HepG2 (cell line): ENCODE measurements at regions not wholly inside any gene's neighbourhood (a gene's known extent, or its start where the extent isn't known, plus 50 kb on each side); places are given as distances from the start of the nearest gene placed in this dataset.

Experiments
- ATAC-seq: fragments of 200-7000 bp; cut with Tn5 transposase; 3 replicates; pipeline ENCODE4 v1.9.1; 2020; ENCODE audit warnings: mild to moderate bottlenecking, moderate library complexity
- BruUV-seq: library from RNA; stranded (reverse); fragments of 400-500 nt; replicated peaks from 2 replicates; lab custom pipeline; 2021; lab: Mats Ljungman, UMichigan
- CTCF ChIA-PET: fragments of 300-600 bp; formaldehyde crosslinking; extraction: SDS; loops from one replicate; lab custom pipeline; 2021; ENCODE audit warnings: low total read pairs, inconsistent platforms, low intra/inter-chr PET ratio; lab: Yijun Ruan, JAX
- POLR2A ChIA-PET: fragments of 350-600 bp; sonication (Branson Sonifier 250); formaldehyde crosslinking; loops from one replicate; lab custom pipeline; 2020; ENCODE audit warnings: antibody characterized with exemption, inconsistent platforms; lab: Yijun Ruan, JAX
- DNase-seq: peaks from one replicate; pipeline ENCODE4 v3.0.0-alpha.2; 2015; ENCODE audit warnings: low spot score
- FAIRE-seq: peaks from 3 replicates; lab custom pipeline; 2011; peaks lifted over from hg19 to GRCh38; lab: Jason Lieb, UNC
- H2AFZ ChIP-seq: one replicate; pipeline ENCODE4 v1.6.1; 2011; ENCODE audit warnings: low read length, inconsistent platforms
- H3K27ac ChIP-seq: fragments of 300-600 bp; 3 replicates; pipeline ENCODE4 v1.8.0; 2011; ENCODE audit warnings: mixed run types, mild to moderate bottlenecking, mixed read lengths, low read length, inconsistent platforms; ENCODE audit not compliant: insufficient read depth; ENCODE audit errors: extremely low read length
- H3K27me3 ChIP-seq, 2 experiments: fragments of 200-600 bp in 1 of 2; 2 replicates in 1 of 2; 3 replicates in 1 of 2; pipeline versions ENCODE4 v1.6.0 to v1.8.0; 2011; ENCODE audit warnings: low read length in 2 of 2, mild to moderate bottlenecking in 2 of 2, moderate library complexity in 2 of 2, inconsistent platforms in 1 of 2; ENCODE audit not compliant: insufficient read depth in 2 of 2, control insufficient read depth in 1 of 2
- H3K36me3 ChIP-seq, 2 experiments: fragments of 200-600 bp in 1 of 2; replicated peaks in 1 of 2; 2 replicates in 1 of 2; 3 replicates in 1 of 2; pipeline versions ENCODE4 v1.5.1 to v1.8.0; 2011; ENCODE audit warnings: low read length in 2 of 2, inconsistent platforms in 1 of 2; ENCODE audit not compliant: insufficient read depth in 2 of 2, control insufficient read depth in 1 of 2
- H3K4me1 ChIP-seq: 2 replicates; pipeline ENCODE4 v1.5.1; 2012; ENCODE audit warnings: low read length, inconsistent platforms; ENCODE audit not compliant: insufficient read depth
- H3K4me2 ChIP-seq: 2 replicates; pipeline ENCODE4 v1.6.0; 2011; ENCODE audit warnings: low read depth, low read length, inconsistent platforms
- H3K4me3 ChIP-seq, 3 experiments: fragments of 200-600 bp in 1 of 3; sonication (generic), shearing (Covaris generic) in 1 of 3; replicated peaks in 1 of 3; 2 replicates each; pipeline ENCODE4 v1.5.1; 2011 to 2016; ENCODE audit warnings: low read length in 3 of 3, inconsistent platforms in 2 of 3, low read depth in 2 of 3, mild to moderate bottlenecking in 2 of 3, control low read depth in 1 of 3, mixed read lengths in 1 of 3; ENCODE audit not compliant: insufficient read depth in 1 of 3
- H3K79me2 ChIP-seq: one replicate; pipeline ENCODE4 v1.6.1; 2011; ENCODE audit warnings: low read length, inconsistent platforms; ENCODE audit not compliant: insufficient read depth
- H3K9ac ChIP-seq: 2 replicates; pipeline ENCODE4 v1.6.0; 2011; ENCODE audit warnings: mild to moderate bottlenecking, low read depth, low read length, inconsistent platforms; ENCODE audit not compliant: insufficient read depth
- H3K9me3 ChIP-seq: 2 replicates; pipeline ENCODE4 v1.5.1; 2012; ENCODE audit warnings: mild to moderate bottlenecking, low read length
- H4K20me1 ChIP-seq: 2 replicates; pipeline ENCODE4 v1.6.0; 2011; ENCODE audit warnings: inconsistent platforms, mild to moderate bottlenecking, low read length, moderate library complexity; ENCODE audit not compliant: insufficient read depth
- AGO1 ChIP-seq: fragments of 200-400 bp; formaldehyde crosslinking; IDR thresholded peaks from 2 replicates; pipeline ENCODE4 v1.6.1; 2017; ENCODE audit warnings: mild to moderate bottlenecking, low read depth, low read length, moderate library complexity; ENCODE audit not compliant: poor library complexity, severe bottlenecking
- ATF4 ChIP-seq, 2 experiments: fragments of 450-650 bp in 1 of 2; sonication (generic) in 1 of 2; formaldehyde crosslinking; IDR thresholded peaks; 2 replicates each; pipeline versions ENCODE4 v1.5.0 to v1.8.0; 2020 to 2022; ENCODE audit warnings: mild to moderate bottlenecking in 1 of 2, missing genetic modification reagents in 1 of 2
- ESRRA ChIP-seq: sonication (generic); formaldehyde crosslinking; IDR thresholded peaks from 2 replicates; pipeline ENCODE4 v1.5.1; 2020; ENCODE audit warnings: mild to moderate bottlenecking, low read depth, missing genetic modification reagents
- HHEX ChIP-seq: IDR thresholded peaks from 2 replicates; pipeline ENCODE4 v1.6.1; 2016; ENCODE audit warnings: control low read depth
- HOXA3 ChIP-seq: sonication (generic); formaldehyde crosslinking; IDR thresholded peaks from 2 replicates; pipeline ENCODE4 v1.5.0; 2020; ENCODE audit warnings: missing genetic modification reagents
- MYPOP ChIP-seq: sonication (generic); formaldehyde crosslinking; IDR thresholded peaks from 2 replicates; pipeline ENCODE4 v1.8.1; 2023; ENCODE audit warnings: mild to moderate bottlenecking, moderate library complexity, missing genetic modification reagents
- NCOA2 ChIP-seq: sonication (generic); formaldehyde crosslinking; IDR thresholded peaks from 2 replicates; pipeline ENCODE4 v1.8.0; 2022; ENCODE audit warnings: inconsistent platforms
- NCOR1 ChIP-seq: fragments of 200-600 bp; sonication (generic); IDR thresholded peaks from 2 replicates; pipeline ENCODE4 v1.7.0; 2017; ENCODE audit warnings: antibody characterized with exemption, low read length, borderline replicate concordance
- POLR2A ChIP-seq, 2 experiments: IDR thresholded peaks; 2 replicates each; pipeline ENCODE4 v1.6.1; 2011; ENCODE audit warnings: low read depth in 2 of 2, low read length in 2 of 2, mild to moderate bottlenecking in 1 of 2, moderate library complexity in 1 of 2; ENCODE audit not compliant: insufficient read depth in 1 of 2
- RFXAP ChIP-seq: sonication (generic); formaldehyde crosslinking; IDR thresholded peaks from 2 replicates; pipeline ENCODE4 v1.4.0; 2020; ENCODE audit warnings: missing genetic modification reagents, borderline replicate concordance
- TEAD3 ChIP-seq: optimal IDR thresholded peaks from 2 replicates; pipeline ENCODE3; 2016; ENCODE audit warnings: borderline replicate concordance
- TFE3 ChIP-seq: IDR thresholded peaks from 2 replicates; pipeline ENCODE4 v1.6.1; 2016
- THAP7 ChIP-seq: sonication (generic); formaldehyde crosslinking; IDR thresholded peaks from 2 replicates; pipeline ENCODE4 v1.8.1; 2023; ENCODE audit warnings: mild to moderate bottlenecking, missing genetic modification reagents
- ZBTB39 ChIP-seq: sonication (generic); formaldehyde crosslinking; IDR thresholded peaks from 2 replicates; pipeline ENCODE4 v1.5.0; 2020; ENCODE audit warnings: missing genetic modification reagents
- ZFY ChIP-seq: sonication (generic); formaldehyde crosslinking; IDR thresholded peaks from 2 replicates; pipeline ENCODE4 v1.4.0; 2020; ENCODE audit warnings: missing genetic modification reagents
- ZNF251 ChIP-seq: sonication (generic); formaldehyde crosslinking; IDR thresholded peaks from 2 replicates; pipeline ENCODE4 v1.9.0; 2021; ENCODE audit warnings: mild to moderate bottlenecking, missing genetic modification reagents
- ZNF772 ChIP-seq: sonication (generic); formaldehyde crosslinking; IDR thresholded peaks from 2 replicates; pipeline ENCODE4 v1.5.0; 2020; ENCODE audit warnings: mild to moderate bottlenecking, missing genetic modification reagents
- WGBS: methylation state at CpG from one replicate; pipeline ENCODE4 v1.1.6; 2017; ENCODE audit warnings: low lambda C conversion rate; 5-methylcytosine and 5-hydroxymethylcytosine counted together
- in situ Hi-C: cut with HindIII; loops from 2 replicates; pipeline ENCODE4 v1.10.0; 2017; ENCODE audit warnings: low pct_unique_long_range_greater_than_20kb; ENCODE audit not compliant: extremely low pct_ligation_motif_present
- intact Hi-C: fragments of 100-400 bp; cut with micrococcal nuclease; formaldehyde crosslinking; loops from one replicate; pipeline ENCODE4 v1.10.0; 2022; ENCODE audit not compliant: unreplicated experiment

- CTCF ChIA-PET: no interaction called here
- H3K4me2 ChIP-seq: peak overlapping the region; percentile 73
- ATAC-seq (peak; percentile 97), FAIRE-seq (peak; percentile 54), DNase-seq (peak; percentile 92)
- H3K9me3 ChIP-seq: peaks cover 7% of the 10 kb centered on the region; the same call in 1 of the 2 replicates
- peaks cover 52% of the 10 kb centered on the region for H3K4me1 ChIP-seq
- H2AFZ ChIP-seq: no peak overlapping the region
- BruUV-seq: no TSS peak
- POLR2A ChIA-PET: interaction anchor here (0.9 to 1.4 kb wide), 4 partner anchors 25 to 255 kb away, joined by 4 to 15 read pairs (median 5); partner anchors contain the start of gene ARL4A
- intact Hi-C loops (loop anchor here (2.0 to 10.0 kb wide), 5 partner anchors 35 to 790 kb away; partner anchors contain the start of gene ARL4A), in situ Hi-C loops (loop anchor here (10.0 kb wide), 2 partner anchors 72 to 298 kb away; no protein-coding TSS in a partner anchor)
- H3K9ac ChIP-seq: peak overlapping the region; percentile 36
- H3K4me3 ChIP-seq: peak overlapping the region; percentile 1 to 40 (median 19); a peak in 2 of 6 replicates
- no peaks in the 10 kb centered on the region for H3K27me3 ChIP-seq
- no peaks in the 10 kb centered on the region for H4K20me1 ChIP-seq
- H3K27ac ChIP-seq: peak overlapping the region; percentile 71
- no peaks in the 10 kb centered on the region for H3K79me2 ChIP-seq
- 3% methylated on average over 2 of the region's 2 CpGs for WGBS
- no peaks in the 10 kb centered on the region for H3K36me3 ChIP-seq
- TF ChIP-seq NCOA2 (CRISPR knock-in tag) (peak; percentile 74), ZFY (CRISPR knock-in tag) (no peak), POLR2A (IDR thresholded peaks at IDR 0.05; ENCODE audit: insufficient read depth in 1 of 2, low read depth in 2 of 2, low read length in 2 of 2) (no peak), ZBTB39 (no peak), RFXAP (CRISPR knock-in tag) (no peak), ZNF251 (CRISPR knock-in tag) (no peak), ZNF772 (no peak), MYPOP (CRISPR knock-in tag) (no peak), AGO1 (no peak), TFE3 (CRISPR knock-in tag) (peak; percentile 56; the same call in 1 of the 2 replicates), NCOR1 (peak; percentile 33; the same call in 1 of the 2 replicates), TEAD3 (CRISPR knock-in tag) (peak; percentile 45), ESRRA (CRISPR knock-in tag) (no peak), HOXA3 (CRISPR knock-in tag) (peak; percentile 31; the same call in 1 of the 2 replicates), ATF4 (CRISPR knock-in tag; IDR thresholded peaks at IDR 0.05) (0 out of 4 replicates have a peak, but pooled peaks of 1 of the 2 experiments have one; percentile 11), THAP7 (CRISPR knock-in tag) (no peak), HHEX (CRISPR knock-in tag) (0 out of 2 replicates have a peak, but pooled peaks have one; percentile 29)
Observed at GRCh38 chr7:12942609-12943008, 255.2 kb downstream of the ARL4A start.
